NB4 (cell line): ENCODE measurements at regions not wholly inside any gene's neighbourhood (a gene's known extent, or its start where the extent isn't known, plus 50 kb on each side); places are given as distances from the start of the nearest gene placed in this dataset.
"Not testable (repeated sequence)": the region's sequence is repeated elsewhere in the genome, so short reads cannot be mapped to it uniquely, and the experiment has no call there.

Experiments used
- DNase-seq: peaks from one replicate; pipeline ENCODE4 v3.0.0; 2010; ENCODE audit warnings: low read depth
- H3K4me3 ChIP-seq: one replicate; pipeline ENCODE4 v1.5.1; 2011; ENCODE audit warnings: mild to moderate bottlenecking, low read depth, low read length, moderate library complexity
- CTCF ChIP-seq: IDR thresholded peaks from one replicate; pipeline ENCODE4 v1.5.1; 2012; ENCODE audit warnings: low read depth, low read length
- MYC ChIP-seq: IDR thresholded peaks from 2 replicates; pipeline ENCODE4 v1.6.1; 2011; ENCODE audit warnings: low read depth, low read length
- POLR2A ChIP-seq: IDR thresholded peaks from 2 replicates; pipeline ENCODE4 v1.6.1; 2011; ENCODE audit warnings: mild to moderate bottlenecking; ENCODE audit not compliant: insufficient read length; ENCODE audit errors: extremely low read depth
- TF ChIP-seq, protein P1 (sequence below): IDR thresholded peaks from 2 replicates; pipeline ENCODE4 v1.6.1; 2011; ENCODE audit warnings: low read depth, low read length

GRCh38 chr5:33198836-33199235, 241.9 kb upstream of the TARS1 start:
- TF ChIP-seq, protein P1, sequence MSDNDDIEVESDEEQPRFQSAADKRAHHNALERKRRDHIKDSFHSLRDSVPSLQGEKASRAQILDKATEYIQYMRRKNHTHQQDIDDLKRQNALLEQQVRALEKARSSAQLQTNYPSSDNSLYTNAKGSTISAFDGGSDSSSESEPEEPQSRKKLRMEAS: no peak
- no peak for TF ChIP-seq MYC
- no peak for TF ChIP-seq POLR2A
- no peak for TF ChIP-seq CTCF
- DNase-seq: no peak
- H3K4me3 ChIP-seq: no peak overlapping the region

- DNase-seq: no peak
- no peak for TF ChIP-seq POLR2A
- no peak overlapping the region for H3K4me3 ChIP-seq
These were observed 236.8 kb upstream of the TARS1 start for GRCh38 chr5:33203931-33204330.

GRCh38 chr5:33205079-33205478, 235.7 kb upstream of the TARS1 start:
- no peak for DNase-seq
- no peak overlapping the region for H3K4me3 ChIP-seq
- no peak for TF ChIP-seq MYC
- TF ChIP-seq, protein P1: no peak
- TF ChIP-seq POLR2A: no peak
- no peak for TF ChIP-seq CTCF

GRCh38 chr5:33205727-33206410, 234.9 kb upstream of the TARS1 start:
- no peak for DNase-seq
- H3K4me3 ChIP-seq: no peak overlapping the region
- TF ChIP-seq, protein P1: no peak
- TF ChIP-seq POLR2A: no peak
- TF ChIP-seq CTCF: no peak
- no peak for TF ChIP-seq MYC

- no peak for DNase-seq
- TF ChIP-seq POLR2A: no peak
- TF ChIP-seq CTCF: no peak
- TF ChIP-seq, protein P1: no peak
- no peak for TF ChIP-seq MYC
- H3K4me3 ChIP-seq: no peak overlapping the region
These were observed 233.7 kb upstream of the TARS1 start for GRCh38 chr5:33206962-33207506.

DNA sequence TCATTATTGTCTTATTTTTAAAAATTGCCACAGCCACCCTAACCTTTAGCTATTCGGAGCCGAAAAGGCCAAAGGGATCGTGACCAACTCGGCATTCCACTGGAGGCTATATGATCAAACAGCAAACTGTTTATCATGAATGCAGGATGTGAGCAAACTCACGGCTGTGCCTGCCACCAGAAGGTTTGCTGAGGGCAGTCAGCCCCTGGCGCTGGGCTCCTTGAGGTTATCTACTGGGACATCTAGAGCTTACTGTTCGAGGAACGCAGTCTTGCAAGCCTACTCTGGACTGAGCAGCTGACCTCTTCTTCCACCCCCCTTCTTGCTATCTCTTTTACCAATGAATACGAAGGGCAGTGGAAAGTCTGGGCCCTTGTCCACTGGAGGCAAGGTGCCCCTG, 231.5 kb upstream of the TARS1 start:
- DNase-seq: no peak
- TF ChIP-seq CTCF: no peak
- TF ChIP-seq, protein P1: no peak
- no peak for TF ChIP-seq POLR2A
- no peak for TF ChIP-seq MYC

DNA sequence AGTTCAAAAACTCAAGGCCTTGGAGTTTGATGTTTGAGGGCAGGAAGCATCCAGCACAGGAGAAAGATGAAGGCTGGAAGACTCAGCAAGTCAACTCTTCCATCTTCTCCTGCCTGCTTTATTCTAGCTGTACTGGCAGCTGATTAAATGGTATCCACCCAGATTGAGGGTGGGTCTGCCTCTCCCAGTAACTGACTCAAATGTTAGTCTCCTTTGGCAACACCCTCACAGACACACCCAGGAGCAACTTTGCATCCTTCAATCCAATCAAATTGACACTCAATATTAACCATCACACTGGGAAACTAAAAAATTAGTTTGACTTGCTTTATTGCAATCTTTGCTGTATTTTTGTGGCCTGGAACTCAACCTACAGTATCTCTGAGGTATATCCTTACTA, 230.5 kb upstream of the TARS1 start:
- not testable (repeated sequence) for DNase-seq, H3K4me3 ChIP-seq

More for the DNA sequence above, 231.5 kb upstream of the TARS1 start:
- H3K4me3 ChIP-seq: no peak overlapping the region
